ENCODE measurements at regions not wholly inside any gene's neighbourhood (a gene's known extent, or its start where the extent isn't known, plus 50 kb on each side); places are given as distances from the start of the nearest gene placed in this dataset.

DNA sequence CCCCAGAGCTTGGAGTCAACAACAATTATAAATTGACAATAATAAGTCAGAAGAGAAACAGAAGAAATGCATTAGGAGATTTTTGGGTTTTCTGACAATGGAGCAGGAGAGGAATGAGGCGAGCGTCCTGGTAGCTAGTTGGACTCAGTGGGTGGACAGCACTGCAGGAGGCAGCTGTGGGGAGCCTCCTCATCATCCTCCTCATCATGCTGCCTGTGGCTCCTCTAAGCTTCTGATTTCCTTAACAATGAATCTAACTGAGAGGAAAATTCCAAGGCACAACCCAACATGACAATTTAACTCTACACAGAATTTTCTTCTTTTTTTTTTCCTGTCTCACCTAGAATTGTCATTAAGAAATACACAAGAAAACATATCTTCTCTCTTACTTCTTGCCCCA is 357.1 kb upstream of the NOCT start:
- Histone ChIP-seq H3K4me3 (ENCODE audit: low read length) (no peak overlapping the region), H3K9ac (ENCODE audit: low read length) (no peak overlapping the region), H3K27me3 (replicated peaks; ENCODE audit: control insufficient read depth, insufficient read depth, low read length) (no peaks in the 10 kb centered on the region), H3K36me3 (ENCODE audit: control insufficient read depth, insufficient read depth, low read length, severe bottlenecking) (no peaks in the 10 kb centered on the region), H3K9me3 (ENCODE audit: control insufficient read depth, low read length) (no peaks in the 10 kb centered on the region), H3K4me1 (ENCODE audit: control insufficient read depth, insufficient read depth, low read length) (no peaks in the 10 kb centered on the region)
- DNase-seq (ENCODE audit: low read depth): no peak

DNA sequence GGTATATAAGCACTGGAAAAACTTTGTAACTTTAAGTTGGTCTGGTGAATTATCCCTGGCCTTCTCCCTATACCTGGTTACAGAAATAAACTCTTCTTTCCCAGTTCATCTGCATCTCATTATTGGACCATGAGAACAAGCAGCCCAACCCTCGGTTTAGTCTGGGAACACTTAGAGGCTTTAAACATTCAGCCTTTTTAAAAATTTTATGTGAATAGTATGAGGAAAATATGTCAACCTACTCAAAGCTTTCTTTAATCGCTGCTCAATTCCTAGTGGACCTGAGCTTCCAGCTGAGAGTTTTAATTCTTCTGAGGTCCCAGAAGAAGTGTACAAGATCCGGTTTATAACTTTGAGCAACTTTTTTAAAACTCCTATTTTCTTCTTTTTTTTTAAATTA is 358.6 kb upstream of the NOCT start:
- H3K27me3 ChIP-seq (replicated peaks; ENCODE audit: control insufficient read depth, insufficient read depth, low read length): no peaks in the 10 kb centered on the region
- no peaks in the 10 kb centered on the region for H3K9me3 ChIP-seq (ENCODE audit: control insufficient read depth, low read length)
- peak; percentile 19 for DNase-seq (ENCODE audit: low read depth)
- H3K36me3 ChIP-seq (ENCODE audit: control insufficient read depth, insufficient read depth, low read length, severe bottlenecking): no peaks in the 10 kb centered on the region
- H3K4me3 ChIP-seq (ENCODE audit: low read length): no peak overlapping the region
- H3K4me1 ChIP-seq (ENCODE audit: control insufficient read depth, insufficient read depth, low read length): no peaks in the 10 kb centered on the region
- no peak overlapping the region for H3K9ac ChIP-seq (ENCODE audit: low read length)

DNA sequence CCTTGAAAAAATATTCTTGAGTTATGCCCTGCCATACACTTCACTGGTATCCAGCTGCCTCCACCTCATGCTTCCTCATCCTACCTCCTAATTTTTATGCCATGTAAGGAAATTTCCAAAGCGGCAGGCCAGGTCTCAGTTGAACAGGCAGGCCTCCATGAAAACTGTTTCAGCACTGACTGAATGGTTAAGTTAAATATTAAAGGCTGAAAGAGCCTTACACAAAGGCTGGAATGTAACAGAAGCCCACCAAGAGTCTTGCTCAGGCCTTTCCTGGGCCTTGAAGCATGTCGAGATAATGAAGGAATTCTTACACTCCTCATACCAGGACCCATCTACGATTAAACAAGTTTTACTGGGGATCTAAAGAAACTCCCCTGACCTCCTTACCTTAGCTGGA is 359.6 kb upstream of the NOCT start:
- Histone ChIP-seq H3K4me3 (ENCODE audit: low read length) (no peak overlapping the region), H3K9me3 (ENCODE audit: control insufficient read depth, low read length) (no peaks in the 10 kb centered on the region), H3K4me1 (ENCODE audit: control insufficient read depth, insufficient read depth, low read length) (peaks cover 5% of the 10 kb centered on the region), H3K27me3 (replicated peaks; ENCODE audit: control insufficient read depth, insufficient read depth, low read length) (no peaks in the 10 kb centered on the region), H3K36me3 (ENCODE audit: control insufficient read depth, insufficient read depth, low read length, severe bottlenecking) (no peaks in the 10 kb centered on the region), H3K9ac (ENCODE audit: low read length) (no peak overlapping the region)
- no peak for DNase-seq (ENCODE audit: low read depth)

DNA sequence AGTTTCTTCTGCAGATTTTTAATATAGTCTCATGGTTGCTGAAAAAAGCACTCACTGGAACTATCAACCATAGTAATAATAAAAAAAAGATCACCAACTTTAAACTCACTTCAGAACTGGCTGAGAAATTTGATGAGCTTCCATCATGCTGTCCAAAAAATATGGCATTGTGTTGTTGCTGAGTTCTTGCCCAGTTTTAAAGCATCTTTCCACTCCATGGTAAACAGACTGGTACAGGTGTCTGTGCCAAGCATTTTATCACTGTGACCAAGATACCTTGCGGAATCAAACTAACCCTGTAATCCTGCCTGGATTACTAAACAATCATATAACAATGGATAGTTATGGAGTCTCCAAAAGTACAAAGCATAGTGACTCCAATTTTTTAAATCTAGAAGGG is 360.3 kb upstream of the NOCT start:
- H3K9me3 ChIP-seq (ENCODE audit: control insufficient read depth, low read length): no peaks in the 10 kb centered on the region
- no peaks in the 10 kb centered on the region for H3K36me3 ChIP-seq (ENCODE audit: control insufficient read depth, insufficient read depth, low read length, severe bottlenecking)
- H3K4me3 ChIP-seq (ENCODE audit: low read length): no peak overlapping the region
- peaks cover 6% of the 10 kb centered on the region for H3K4me1 ChIP-seq (ENCODE audit: control insufficient read depth, insufficient read depth, low read length)
- H3K27me3 ChIP-seq (replicated peaks; ENCODE audit: control insufficient read depth, insufficient read depth, low read length): no peaks in the 10 kb centered on the region
- H3K9ac ChIP-seq (ENCODE audit: low read length): no peak overlapping the region
- DNase-seq (ENCODE audit: low read depth): no peak

DNA sequence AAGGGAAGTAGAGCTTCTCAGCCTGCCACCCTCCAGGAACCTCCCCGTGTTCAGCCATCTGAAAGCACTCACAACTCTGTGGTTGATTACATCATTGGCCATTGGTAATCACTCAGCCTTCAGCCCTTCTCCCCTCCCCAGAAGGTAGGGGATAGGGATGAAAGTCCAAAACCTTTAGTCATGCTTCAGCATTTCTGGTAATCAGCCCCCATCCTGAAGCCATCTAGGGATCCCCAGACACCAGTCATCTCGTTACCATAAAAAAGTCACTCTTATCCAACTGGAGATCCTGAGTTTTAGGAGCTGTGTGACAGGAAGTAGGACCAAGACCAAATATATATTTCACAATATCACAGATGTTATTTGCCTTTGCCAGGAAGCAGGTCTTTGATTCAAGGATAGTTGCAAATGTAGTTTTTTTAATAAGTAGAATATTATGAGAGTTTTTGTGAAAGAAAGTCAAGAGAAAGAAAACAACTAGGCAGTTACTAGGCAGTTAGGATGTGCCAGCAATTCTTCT is 364.6 kb upstream of the NOCT start:
- no peaks in the 10 kb centered on the region for H3K36me3 ChIP-seq (ENCODE audit: control insufficient read depth, insufficient read depth, low read length, severe bottlenecking)
- no peak overlapping the region for H3K9ac ChIP-seq (ENCODE audit: low read length)
- no peaks in the 10 kb centered on the region for H3K9me3 ChIP-seq (ENCODE audit: control insufficient read depth, low read length)
- peak; percentile 66 for DNase-seq (ENCODE audit: low read depth)
- peaks cover 6% of the 10 kb centered on the region for H3K4me1 ChIP-seq (ENCODE audit: control insufficient read depth, insufficient read depth, low read length)
- no peaks in the 10 kb centered on the region for H3K27me3 ChIP-seq (replicated peaks; ENCODE audit: control insufficient read depth, insufficient read depth, low read length)
- no peak overlapping the region for H3K4me3 ChIP-seq (ENCODE audit: low read length)

DNA sequence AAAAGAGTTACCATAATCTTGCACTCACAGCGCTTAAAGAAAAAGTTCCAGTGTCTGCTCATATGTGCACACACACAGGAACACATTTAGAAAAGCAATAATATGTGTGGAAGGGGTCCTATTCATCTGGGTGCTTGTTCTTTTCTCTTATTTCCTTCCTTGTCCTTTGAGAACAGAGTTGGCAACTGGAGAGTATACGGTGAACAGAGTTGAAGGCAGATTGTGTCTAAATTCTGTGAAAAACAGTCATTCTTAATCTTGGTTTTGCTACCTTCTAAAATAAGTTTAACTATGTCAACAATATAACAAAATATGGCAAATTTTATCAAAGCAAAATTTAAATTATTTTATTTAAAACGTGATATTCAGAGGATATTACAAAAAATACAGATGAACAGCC is 365.1 kb upstream of the NOCT start:
- no peaks in the 10 kb centered on the region for H3K36me3 ChIP-seq (ENCODE audit: control insufficient read depth, insufficient read depth, low read length, severe bottlenecking)
- H3K9me3 ChIP-seq (ENCODE audit: control insufficient read depth, low read length): no peaks in the 10 kb centered on the region
- peaks cover 6% of the 10 kb centered on the region for H3K4me1 ChIP-seq (ENCODE audit: control insufficient read depth, insufficient read depth, low read length)
- H3K27me3 ChIP-seq (replicated peaks; ENCODE audit: control insufficient read depth, insufficient read depth, low read length): no peaks in the 10 kb centered on the region
- no peak overlapping the region for H3K9ac ChIP-seq (ENCODE audit: low read length)
- no peak for DNase-seq (ENCODE audit: low read depth)
- H3K4me3 ChIP-seq (ENCODE audit: low read length): no peak overlapping the region

DNA sequence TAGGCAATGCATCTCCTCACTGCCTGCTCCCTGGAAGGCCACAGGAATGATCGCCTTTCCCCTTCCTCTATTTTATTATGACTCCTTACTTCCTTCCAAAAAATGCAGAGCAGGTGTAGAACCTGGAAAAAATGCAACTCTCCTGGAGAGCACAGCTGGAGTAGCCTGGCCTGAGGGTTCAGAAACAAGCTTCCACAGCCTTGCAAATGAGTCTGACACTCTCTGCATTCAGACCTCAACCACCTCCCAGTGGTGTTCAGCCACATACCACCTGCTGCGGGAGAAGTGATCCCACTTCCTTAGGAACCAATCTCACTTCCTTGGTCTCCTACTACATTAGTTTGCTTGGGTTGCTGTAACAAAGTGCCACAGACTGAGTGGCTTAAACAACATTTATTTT is 368.1 kb upstream of the NOCT start:
- no peak overlapping the region for H3K4me3 ChIP-seq (ENCODE audit: low read length)
- H3K9me3 ChIP-seq (ENCODE audit: control insufficient read depth, low read length): no peaks in the 10 kb centered on the region
- peaks cover 28% of the 10 kb centered on the region for H3K4me1 ChIP-seq (ENCODE audit: control insufficient read depth, insufficient read depth, low read length)
- DNase-seq (ENCODE audit: low read depth): no peak
- no peaks in the 10 kb centered on the region for H3K27me3 ChIP-seq (replicated peaks; ENCODE audit: control insufficient read depth, insufficient read depth, low read length)
- no peaks in the 10 kb centered on the region for H3K36me3 ChIP-seq (ENCODE audit: control insufficient read depth, insufficient read depth, low read length, severe bottlenecking)
- no peak overlapping the region for H3K9ac ChIP-seq (ENCODE audit: low read length)

DNA sequence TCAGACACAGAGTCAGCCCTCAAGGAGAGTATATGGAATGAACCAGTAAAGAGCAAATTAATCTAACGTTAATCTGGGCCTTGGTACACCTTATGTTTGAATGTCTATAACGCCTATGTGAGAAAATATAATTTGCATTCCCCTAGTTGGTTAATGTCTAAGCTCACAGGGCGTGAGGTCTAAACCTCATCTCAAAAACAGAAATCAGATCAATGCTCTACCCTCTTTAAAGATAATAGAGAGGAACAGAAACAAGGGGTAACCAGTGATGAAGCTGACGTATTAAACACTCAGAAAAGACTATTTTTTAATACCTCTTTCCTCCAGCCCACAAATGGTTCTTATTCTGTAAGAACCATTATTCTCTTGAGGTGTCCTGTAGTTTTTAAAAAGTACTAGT is 369.2 kb upstream of the NOCT start:
- Histone ChIP-seq H3K4me3 (ENCODE audit: low read length) (no peak overlapping the region), H3K27me3 (replicated peaks; ENCODE audit: control insufficient read depth, insufficient read depth, low read length) (no peaks in the 10 kb centered on the region), H3K4me1 (ENCODE audit: control insufficient read depth, insufficient read depth, low read length) (peaks cover 27% of the 10 kb centered on the region), H3K9ac (ENCODE audit: low read length) (no peak overlapping the region), H3K36me3 (ENCODE audit: control insufficient read depth, insufficient read depth, low read length, severe bottlenecking) (no peaks in the 10 kb centered on the region), H3K9me3 (ENCODE audit: control insufficient read depth, low read length) (no peaks in the 10 kb centered on the region)
- DNase-seq (ENCODE audit: low read depth): no peak

DNA sequence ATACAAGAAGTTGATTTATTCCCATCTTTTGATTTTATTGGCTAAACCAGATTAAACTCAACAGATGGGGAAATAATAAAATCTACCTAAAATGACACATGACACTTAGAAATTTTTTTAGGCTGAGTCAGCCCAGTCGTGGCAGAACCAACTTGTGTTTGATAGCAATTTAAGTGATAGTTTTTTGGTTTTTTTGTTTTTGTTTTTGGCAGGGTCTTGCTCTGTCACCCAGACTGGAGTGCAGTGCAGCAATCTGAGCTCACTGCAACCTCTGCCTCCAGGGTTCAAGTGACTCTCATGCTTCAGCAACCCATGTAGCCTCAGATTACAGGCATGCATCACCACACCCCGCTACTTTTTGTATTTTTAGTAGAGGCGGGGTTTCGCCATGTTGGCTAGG is 370.3 kb upstream of the NOCT start:
- peak; percentile 38 for DNase-seq (ENCODE audit: low read depth)
- Histone ChIP-seq H3K36me3 (ENCODE audit: control insufficient read depth, insufficient read depth, low read length, severe bottlenecking) (no peaks in the 10 kb centered on the region), H3K9me3 (ENCODE audit: control insufficient read depth, low read length) (no peaks in the 10 kb centered on the region), H3K4me3 (ENCODE audit: low read length) (no peak overlapping the region), H3K4me1 (ENCODE audit: control insufficient read depth, insufficient read depth, low read length) (peaks cover 22% of the 10 kb centered on the region), H3K27me3 (replicated peaks; ENCODE audit: control insufficient read depth, insufficient read depth, low read length) (no peaks in the 10 kb centered on the region), H3K9ac (ENCODE audit: low read length) (no peak overlapping the region)

DNA sequence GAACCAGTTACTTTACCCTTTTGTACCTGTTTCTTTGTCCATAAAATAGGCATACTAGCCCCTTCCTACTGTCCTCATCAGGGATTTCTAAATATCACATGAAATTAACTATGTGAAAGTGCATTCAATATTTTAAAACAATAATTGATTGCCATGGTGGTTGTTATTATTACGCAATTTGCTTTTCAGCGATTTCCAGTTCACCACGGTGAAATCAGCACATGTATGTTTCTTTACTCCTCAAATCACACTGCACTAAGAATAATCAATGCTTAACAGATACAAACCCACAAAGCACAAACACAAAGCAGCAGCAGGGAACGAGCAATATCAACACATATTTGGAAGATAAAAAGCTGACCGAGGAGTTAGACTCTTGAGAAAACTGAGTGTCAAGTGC is 371.3 kb upstream of the NOCT start:
- no peaks in the 10 kb centered on the region for H3K36me3 ChIP-seq (ENCODE audit: control insufficient read depth, insufficient read depth, low read length, severe bottlenecking)
- peaks cover 25% of the 10 kb centered on the region for H3K4me1 ChIP-seq (ENCODE audit: control insufficient read depth, insufficient read depth, low read length)
- H3K9me3 ChIP-seq (ENCODE audit: control insufficient read depth, low read length): no peaks in the 10 kb centered on the region
- peak; percentile 30 for DNase-seq (ENCODE audit: low read depth)
- H3K27me3 ChIP-seq (replicated peaks; ENCODE audit: control insufficient read depth, insufficient read depth, low read length): no peaks in the 10 kb centered on the region
- H3K4me3 ChIP-seq (ENCODE audit: low read length): peak overlapping the region; percentile 39
- no peak overlapping the region for H3K9ac ChIP-seq (ENCODE audit: low read length)

DNA sequence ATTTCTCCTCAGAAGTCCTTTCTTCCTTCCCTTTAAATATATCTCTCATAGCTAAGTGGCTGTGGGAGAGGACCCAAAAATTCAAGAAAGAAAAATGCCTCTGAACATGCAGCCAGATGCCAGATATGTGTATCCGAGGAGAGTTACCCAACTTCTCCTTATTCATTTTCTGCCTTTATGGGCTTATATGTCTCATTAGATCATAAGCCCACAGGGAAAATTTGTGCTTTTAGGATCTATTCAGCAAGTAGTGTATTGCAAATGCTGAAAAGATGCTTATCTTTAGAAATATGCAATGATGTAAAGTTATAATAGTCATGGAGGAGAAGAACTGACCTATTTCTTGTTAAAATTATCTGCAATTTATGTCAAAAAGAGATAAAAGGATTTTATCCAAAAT is 371.8 kb upstream of the NOCT start:
- H3K27me3 ChIP-seq (replicated peaks; ENCODE audit: control insufficient read depth, insufficient read depth, low read length): no peaks in the 10 kb centered on the region
- peaks cover 30% of the 10 kb centered on the region for H3K4me1 ChIP-seq (ENCODE audit: control insufficient read depth, insufficient read depth, low read length)
- no peak overlapping the region for H3K9ac ChIP-seq (ENCODE audit: low read length)
- no peaks in the 10 kb centered on the region for H3K36me3 ChIP-seq (ENCODE audit: control insufficient read depth, insufficient read depth, low read length, severe bottlenecking)
- peak; percentile 89 for DNase-seq (ENCODE audit: low read depth)
- no peaks in the 10 kb centered on the region for H3K9me3 ChIP-seq (ENCODE audit: control insufficient read depth, low read length)
- peak overlapping the region; percentile 39 for H3K4me3 ChIP-seq (ENCODE audit: low read length)

DNA sequence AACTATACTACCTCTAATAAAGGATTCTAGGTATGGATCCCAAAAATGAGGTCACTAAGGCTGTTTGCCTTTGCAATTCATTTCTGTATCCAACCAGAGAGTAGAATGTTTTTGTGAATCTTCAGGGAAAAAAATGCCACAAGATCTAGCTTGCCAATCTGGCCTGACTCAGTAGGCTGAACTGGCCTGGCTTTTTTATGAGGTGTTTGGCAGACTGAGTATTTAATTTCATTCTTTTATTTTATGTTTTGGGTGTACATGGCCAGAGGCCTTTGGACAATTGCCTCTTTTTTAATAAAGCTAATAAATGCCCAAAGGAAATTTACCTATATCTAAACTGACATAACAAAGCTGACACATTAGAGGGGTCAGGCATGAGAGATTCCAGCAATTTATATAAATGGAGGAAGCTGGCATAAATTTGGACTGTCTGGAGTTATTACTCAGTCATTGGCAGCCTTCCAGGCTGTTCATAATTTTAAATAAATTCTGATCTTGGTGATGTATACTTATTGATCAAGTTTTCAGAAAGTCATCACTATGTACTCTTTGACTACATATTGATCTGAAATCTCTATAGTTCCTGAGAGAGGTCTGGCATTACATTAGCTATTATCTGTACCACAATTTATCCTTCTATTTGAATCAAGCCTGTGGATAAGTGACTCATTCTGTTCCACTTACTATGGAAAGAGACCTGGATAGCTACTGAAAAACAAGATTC is 376.4 kb upstream of the NOCT start:
- Histone ChIP-seq H3K9me3 (ENCODE audit: control insufficient read depth, low read length) (no peaks in the 10 kb centered on the region), H3K9ac (ENCODE audit: low read length) (no peak overlapping the region), H3K4me3 (ENCODE audit: low read length) (no peak overlapping the region), H3K36me3 (ENCODE audit: control insufficient read depth, insufficient read depth, low read length, severe bottlenecking) (no peaks in the 10 kb centered on the region), H3K4me1 (ENCODE audit: control insufficient read depth, insufficient read depth, low read length) (peaks cover 22% of the 10 kb centered on the region), H3K27me3 (replicated peaks; ENCODE audit: control insufficient read depth, insufficient read depth, low read length) (no peaks in the 10 kb centered on the region)
- DNase-seq (ENCODE audit: low read depth): peak; percentile 38
